Astrocyte of the cerebellum (primary cell): ENCODE measurements at regions not wholly inside any gene's neighbourhood (a gene's known extent, or its start where the extent isn't known, plus 50 kb on each side); places are given as distances from the start of the nearest gene placed in this dataset.
A peak's percentile ranks its signal among the peaks of the same experiment; 100 is the strongest.

ENCODE experiments used
- DNase-seq: peaks from one replicate; pipeline ENCODE4 v3.0.0-alpha.2; 2011; ENCODE audit warnings: low read depth
- H3K4me3 ChIP-seq: 2 replicates; pipeline ENCODE4 v1.5.1; 2011; ENCODE audit warnings: mild to moderate bottlenecking, low read depth, low read length, moderate library complexity
- in situ Hi-C: cut with HindIII; loops from 2 replicates; pipeline ENCODE4 v1.10.0; 2017; ENCODE audit warnings: low sequenced_read_pairs
- TF ChIP-seq, protein P1 (sequence below): IDR thresholded peaks from 2 replicates; pipeline ENCODE4 v1.5.1; 2012; ENCODE audit warnings: low read length, low read depth, moderate library complexity, mild to moderate bottlenecking; ENCODE audit errors: missing control alignments

- H3K4me3 ChIP-seq, result no peak overlapping the region
- no peak for DNase-seq
- in situ Hi-C loops, result no loop called here
- TF ChIP-seq, protein P1, sequence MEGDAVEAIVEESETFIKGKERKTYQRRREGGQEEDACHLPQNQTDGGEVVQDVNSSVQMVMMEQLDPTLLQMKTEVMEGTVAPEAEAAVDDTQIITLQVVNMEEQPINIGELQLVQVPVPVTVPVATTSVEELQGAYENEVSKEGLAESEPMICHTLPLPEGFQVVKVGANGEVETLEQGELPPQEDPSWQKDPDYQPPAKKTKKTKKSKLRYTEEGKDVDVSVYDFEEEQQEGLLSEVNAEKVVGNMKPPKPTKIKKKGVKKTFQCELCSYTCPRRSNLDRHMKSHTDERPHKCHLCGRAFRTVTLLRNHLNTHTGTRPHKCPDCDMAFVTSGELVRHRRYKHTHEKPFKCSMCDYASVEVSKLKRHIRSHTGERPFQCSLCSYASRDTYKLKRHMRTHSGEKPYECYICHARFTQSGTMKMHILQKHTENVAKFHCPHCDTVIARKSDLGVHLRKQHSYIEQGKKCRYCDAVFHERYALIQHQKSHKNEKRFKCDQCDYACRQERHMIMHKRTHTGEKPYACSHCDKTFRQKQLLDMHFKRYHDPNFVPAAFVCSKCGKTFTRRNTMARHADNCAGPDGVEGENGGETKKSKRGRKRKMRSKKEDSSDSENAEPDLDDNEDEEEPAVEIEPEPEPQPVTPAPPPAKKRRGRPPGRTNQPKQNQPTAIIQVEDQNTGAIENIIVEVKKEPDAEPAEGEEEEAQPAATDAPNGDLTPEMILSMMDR, result no peak
Observed at GRCh38 chr18:44514766-44515165, 165.9 kb upstream of the SETBP1 start.

DNA sequence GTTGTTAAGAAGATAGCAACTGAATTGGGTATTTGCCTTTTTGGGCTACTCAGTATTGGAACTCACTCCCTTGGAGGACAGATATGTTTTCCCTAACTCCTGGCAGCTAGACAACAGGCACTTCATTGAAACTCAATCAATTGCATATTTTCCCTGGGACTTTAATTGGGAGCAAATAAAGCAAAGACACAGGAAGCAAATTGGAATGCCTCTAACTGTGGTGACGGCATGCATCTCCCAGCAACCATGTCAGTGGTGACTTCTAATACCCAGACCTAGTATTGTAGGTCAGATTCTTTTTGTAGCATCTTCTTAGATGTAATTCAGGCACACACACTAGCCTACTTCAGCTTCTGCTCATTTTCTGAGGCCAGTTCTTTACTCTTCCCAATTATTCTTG, 164.2 kb upstream of the SETBP1 start:
- TF ChIP-seq, protein P1, result no peak
- no peak for DNase-seq
- in situ Hi-C loops, result no loop called here

DNA sequence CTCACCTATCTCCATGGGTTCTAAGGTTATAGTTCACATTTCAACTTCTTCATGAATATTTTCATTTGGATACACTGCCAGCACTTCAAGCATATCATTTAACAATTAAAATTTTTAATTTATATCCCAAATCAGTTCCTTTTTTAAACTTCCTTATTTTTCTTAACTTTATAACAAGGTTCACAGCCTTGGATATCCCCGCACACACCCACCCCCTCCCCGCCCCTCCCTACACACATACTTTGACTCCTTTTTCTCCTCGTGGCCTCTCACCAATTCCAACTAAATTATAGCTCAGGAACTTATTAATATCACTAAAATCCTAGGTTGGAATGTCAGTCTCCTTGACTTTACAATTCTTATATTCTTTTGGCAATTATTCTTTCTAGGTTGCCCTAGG, 163.6 kb upstream of the SETBP1 start:
- no peak overlapping the region for H3K4me3 ChIP-seq
- TF ChIP-seq, protein P1, result no peak
- no peak for DNase-seq
- in situ Hi-C loops, result no loop called here

More for the DNA sequence above, 164.2 kb upstream of the SETBP1 start:
- H3K4me3 ChIP-seq, result no peak overlapping the region

- in situ Hi-C loops, result no loop called here
Observed at GRCh38 chr18:44518091-44518615, 162.5 kb upstream of the SETBP1 start.

DNA sequence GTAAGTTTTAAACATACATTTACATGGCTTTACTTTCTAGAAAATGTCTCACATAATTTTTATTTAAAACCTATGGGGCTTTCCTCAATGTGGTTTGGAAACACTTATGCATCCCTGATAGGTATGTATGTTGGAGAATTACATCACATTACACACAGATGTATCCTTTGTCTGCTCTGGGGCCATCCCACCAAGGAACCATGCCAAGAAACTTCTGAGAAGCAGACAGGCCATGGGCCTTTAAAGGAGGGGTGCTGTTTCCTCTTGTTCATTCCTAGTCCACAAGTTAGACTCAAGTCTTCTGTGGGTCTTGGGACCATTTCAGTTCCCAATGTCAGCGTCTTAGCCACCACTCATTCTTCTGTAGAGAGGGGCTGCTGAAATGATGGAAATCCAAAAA, 162.0 kb upstream of the SETBP1 start:
- no peak overlapping the region for H3K4me3 ChIP-seq
- DNase-seq, result peak; percentile 12
- in situ Hi-C loops, result no loop called here
- TF ChIP-seq, protein P1, result no peak

More at GRCh38 chr18:44518091-44518615, 162.5 kb upstream of the SETBP1 start:
- H3K4me3 ChIP-seq, result no peak overlapping the region
- TF ChIP-seq, protein P1, result no peak
- DNase-seq, result no peak

- peak; percentile 11 for DNase-seq
- in situ Hi-C loops, result no loop called here
- no peak overlapping the region for H3K4me3 ChIP-seq
- TF ChIP-seq, protein P1, result no peak
Observed at GRCh38 chr18:44520981-44521667, 159.6 kb upstream of the SETBP1 start.
